ENCODE measurements at regions not wholly inside any gene's neighbourhood (a gene's known extent, or its start where the extent isn't known, plus 50 kb on each side); places are given as distances from the start of the nearest gene placed in this dataset.
"Not testable (repeated sequence)": the region's sequence is repeated elsewhere in the genome, so short reads cannot be mapped to it uniquely, and the experiment has no call there.

DNA sequence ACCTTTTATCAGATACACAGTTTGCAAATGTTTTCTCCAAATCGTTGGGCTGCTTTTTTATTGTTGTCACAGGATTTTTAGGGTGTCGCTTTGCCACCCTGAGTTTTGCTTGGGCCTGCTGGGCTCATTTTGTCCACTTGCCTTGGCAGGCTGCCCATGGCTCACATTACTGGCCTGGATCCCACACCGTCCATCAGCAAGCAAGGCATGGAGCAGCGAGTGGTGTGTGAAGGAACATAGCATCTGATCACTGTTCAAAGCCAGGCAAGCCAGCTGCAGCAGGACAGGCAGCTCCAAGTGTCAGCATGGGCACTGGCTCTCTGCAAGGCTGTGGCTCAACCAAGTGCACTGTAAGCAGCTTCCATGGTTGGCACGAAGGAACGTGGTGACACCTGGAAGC is 261.4 kb upstream of the TECRL start:
- TF ChIP-seq, protein P1, sequence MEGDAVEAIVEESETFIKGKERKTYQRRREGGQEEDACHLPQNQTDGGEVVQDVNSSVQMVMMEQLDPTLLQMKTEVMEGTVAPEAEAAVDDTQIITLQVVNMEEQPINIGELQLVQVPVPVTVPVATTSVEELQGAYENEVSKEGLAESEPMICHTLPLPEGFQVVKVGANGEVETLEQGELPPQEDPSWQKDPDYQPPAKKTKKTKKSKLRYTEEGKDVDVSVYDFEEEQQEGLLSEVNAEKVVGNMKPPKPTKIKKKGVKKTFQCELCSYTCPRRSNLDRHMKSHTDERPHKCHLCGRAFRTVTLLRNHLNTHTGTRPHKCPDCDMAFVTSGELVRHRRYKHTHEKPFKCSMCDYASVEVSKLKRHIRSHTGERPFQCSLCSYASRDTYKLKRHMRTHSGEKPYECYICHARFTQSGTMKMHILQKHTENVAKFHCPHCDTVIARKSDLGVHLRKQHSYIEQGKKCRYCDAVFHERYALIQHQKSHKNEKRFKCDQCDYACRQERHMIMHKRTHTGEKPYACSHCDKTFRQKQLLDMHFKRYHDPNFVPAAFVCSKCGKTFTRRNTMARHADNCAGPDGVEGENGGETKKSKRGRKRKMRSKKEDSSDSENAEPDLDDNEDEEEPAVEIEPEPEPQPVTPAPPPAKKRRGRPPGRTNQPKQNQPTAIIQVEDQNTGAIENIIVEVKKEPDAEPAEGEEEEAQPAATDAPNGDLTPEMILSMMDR (IDR thresholded peaks at IDR 0.05), result no peak
- Histone ChIP-seq H3K36me3 (no peaks in the 10 kb centered on the region), H3K27me3 (ENCODE audit: low read depth) (no peaks in the 10 kb centered on the region)

DNA sequence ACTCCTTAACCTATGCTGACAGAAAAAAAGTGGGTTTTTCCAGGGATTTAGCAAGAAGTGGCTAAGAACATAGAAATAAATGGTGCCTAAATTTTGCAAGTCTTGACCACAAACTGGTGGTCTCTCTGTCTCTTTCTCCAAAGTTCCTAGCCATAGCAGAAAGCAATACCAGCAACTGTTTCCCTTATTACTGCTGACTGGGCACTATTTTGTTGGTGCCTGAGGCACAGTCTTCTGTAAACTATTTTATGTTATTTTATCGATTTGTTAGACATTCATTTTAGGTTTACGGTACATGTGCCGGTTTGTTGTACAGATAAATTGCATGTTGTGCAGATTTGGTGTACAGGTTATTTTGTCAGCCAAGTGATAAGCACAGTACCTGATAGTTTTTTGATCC is 234.6 kb upstream of the TECRL start:
- Histone ChIP-seq H3K36me3 (no peaks in the 10 kb centered on the region), H3K4me3 (no peak overlapping the region), H3K27me3 (ENCODE audit: low read depth) (no peaks in the 10 kb centered on the region), H3K27ac (no peak overlapping the region), H3K9me3 (no peaks in the 10 kb centered on the region), H3K4me1 (no peaks in the 10 kb centered on the region)
- TF ChIP-seq, protein P1 (IDR thresholded peaks at IDR 0.05), result no peak
- intact Hi-C loops (cut with DNase I), result no loop called here
- ATAC-seq, result no peak
- no peak for DNase-seq

More for the DNA sequence above, 261.4 kb upstream of the TECRL start:
- Histone ChIP-seq H3K4me1 (no peaks in the 10 kb centered on the region), H3K9me3 (no peaks in the 10 kb centered on the region), H3K4me3 (no peak overlapping the region), H3K27ac (no peak overlapping the region)
- ATAC-seq, result no peak
- no peak for DNase-seq
- intact Hi-C loops (cut with DNase I), result no loop called here

DNA sequence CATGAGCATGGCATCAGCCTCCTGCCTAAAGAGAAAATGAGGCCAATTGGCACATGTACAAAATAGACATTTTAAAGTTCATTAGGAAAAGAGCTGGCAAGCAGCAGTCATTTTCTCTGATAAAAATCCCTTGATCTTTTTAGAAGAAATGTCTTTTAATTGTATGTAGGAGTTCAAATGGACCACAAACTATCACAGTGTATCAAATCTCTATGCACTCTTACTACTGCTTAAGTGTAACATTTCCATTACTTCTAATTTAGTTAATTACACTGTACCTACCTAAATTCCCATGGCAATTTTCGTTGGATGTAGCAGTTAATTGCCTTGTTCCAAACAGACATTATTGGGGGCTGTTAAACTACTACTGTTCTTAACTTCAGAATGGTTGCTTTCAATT is 233.7 kb upstream of the TECRL start:
- Histone ChIP-seq H3K4me1 (no peaks in the 10 kb centered on the region), H3K9me3 (no peaks in the 10 kb centered on the region), H3K4me3 (no peak overlapping the region), H3K27ac (no peak overlapping the region), H3K27me3 (ENCODE audit: low read depth) (no peaks in the 10 kb centered on the region), H3K36me3 (no peaks in the 10 kb centered on the region)
- TF ChIP-seq, protein P1 (IDR thresholded peaks at IDR 0.05), result no peak
- ATAC-seq (no peak), DNase-seq (no peak)
- intact Hi-C loops (cut with DNase I), result no loop called here

DNA sequence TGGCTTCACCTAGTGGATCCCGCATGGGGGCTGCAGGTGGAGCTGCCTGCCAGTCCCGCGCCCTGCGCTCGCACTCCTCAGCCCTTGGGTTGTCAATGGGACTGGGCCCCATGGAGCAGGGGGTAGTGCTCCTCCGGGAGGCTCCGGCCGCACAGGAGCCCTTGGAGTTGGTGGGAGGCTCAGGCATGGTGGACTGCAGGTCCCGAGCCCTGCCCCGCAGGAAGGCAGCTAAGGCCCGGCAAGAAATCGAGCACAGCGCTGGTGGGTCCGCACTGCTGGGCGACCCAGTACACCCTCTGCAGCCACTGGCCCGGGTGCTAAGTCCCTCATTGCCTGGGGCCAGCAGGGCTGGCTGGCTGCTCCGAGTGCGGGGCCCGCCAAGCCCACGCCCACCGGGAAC is 231.2 kb upstream of the TECRL start:
- H3K9me3 ChIP-seq; intact Hi-C loops (cut with DNase I); H3K27ac ChIP-seq; DNase-seq; H3K27me3 ChIP-seq (ENCODE audit: low read depth); ATAC-seq; H3K36me3 ChIP-seq; H3K4me1 ChIP-seq; H3K4me3 ChIP-seq: not testable (repeated sequence)

DNA sequence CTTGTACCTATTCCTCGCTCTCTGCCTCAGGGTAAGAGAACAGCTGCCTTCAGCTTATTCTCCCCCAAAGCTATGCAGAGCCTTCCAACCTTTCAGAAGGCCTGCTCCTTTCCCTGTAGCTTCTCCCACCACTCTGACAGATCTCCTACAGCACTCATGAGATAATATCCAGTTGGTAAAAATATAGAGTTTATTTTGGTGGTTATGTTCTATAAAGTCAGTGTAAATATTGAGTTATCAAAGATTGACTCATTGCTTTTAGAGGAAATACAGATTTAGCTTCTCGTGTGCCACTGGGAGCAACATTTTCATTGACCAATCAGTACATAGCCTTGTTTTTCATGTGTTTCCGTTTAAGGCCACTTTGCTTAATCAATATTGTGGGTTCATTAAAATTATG is 216.2 kb upstream of the TECRL start:
- no peaks in the 10 kb centered on the region for H3K36me3 ChIP-seq
- intact Hi-C loops (cut with DNase I), result no loop called here
- H3K9me3 ChIP-seq, result no peaks in the 10 kb centered on the region
- no peaks in the 10 kb centered on the region for H3K27me3 ChIP-seq (ENCODE audit: low read depth)
- TF ChIP-seq, protein P1 (IDR thresholded peaks at IDR 0.05), result no peak
- ATAC-seq, result no peak
- H3K4me1 ChIP-seq, result no peaks in the 10 kb centered on the region
- no peak for DNase-seq
- no peak overlapping the region for H3K4me3 ChIP-seq
- no peak overlapping the region for H3K27ac ChIP-seq

DNA sequence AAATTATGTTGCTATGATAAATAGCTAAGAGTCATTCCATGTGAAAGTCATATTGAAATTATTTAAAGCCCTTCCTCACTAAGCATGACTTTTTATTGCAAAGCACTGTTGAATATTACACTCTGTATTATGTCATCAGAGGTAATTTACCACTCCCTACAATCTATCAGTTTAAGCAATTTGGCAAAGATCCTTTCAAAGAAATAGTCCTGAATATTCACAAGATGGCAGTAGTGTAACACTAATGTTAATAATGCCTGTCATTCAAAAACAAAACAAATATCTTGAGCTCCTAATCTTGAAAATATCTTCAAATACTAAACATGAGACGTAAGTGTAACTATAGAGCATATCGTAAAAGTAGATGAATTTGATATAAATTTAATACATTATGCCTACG is 208.6 kb upstream of the TECRL start:
- H3K4me3 ChIP-seq, result no peak overlapping the region
- TF ChIP-seq, protein P1 (IDR thresholded peaks at IDR 0.05), result no peak
- no peak overlapping the region for H3K27ac ChIP-seq
- no peak for DNase-seq
- no peak for ATAC-seq
- H3K9me3 ChIP-seq, result no peaks in the 10 kb centered on the region
- H3K36me3 ChIP-seq, result no peaks in the 10 kb centered on the region
- intact Hi-C loops (cut with DNase I), result no loop called here
- H3K27me3 ChIP-seq (ENCODE audit: low read depth), result no peaks in the 10 kb centered on the region
- H3K4me1 ChIP-seq, result no peaks in the 10 kb centered on the region

Measured in lower lobe of right lung (tissue), 2 donors.